ENCODE measurements at regions not wholly inside any gene's neighbourhood (a gene's known extent, or its start where the extent isn't known, plus 50 kb on each side); places are given as distances from the start of the nearest gene placed in this dataset.
"Not testable (repeated sequence)": the region's sequence is repeated elsewhere in the genome, so short reads cannot be mapped to it uniquely, and the experiment has no call there.

- no peaks in the 10 kb centered on the region for H3K9me3 ChIP-seq (ENCODE audit: control insufficient read depth, insufficient read depth, low read length)
- no peaks in the 10 kb centered on the region for H3K36me3 ChIP-seq (ENCODE audit: control insufficient read depth, insufficient read depth, low read length)
These were observed 653.1 kb downstream of the LMO4 start for GRCh38 chr1:87981810-87982209.

DNA sequence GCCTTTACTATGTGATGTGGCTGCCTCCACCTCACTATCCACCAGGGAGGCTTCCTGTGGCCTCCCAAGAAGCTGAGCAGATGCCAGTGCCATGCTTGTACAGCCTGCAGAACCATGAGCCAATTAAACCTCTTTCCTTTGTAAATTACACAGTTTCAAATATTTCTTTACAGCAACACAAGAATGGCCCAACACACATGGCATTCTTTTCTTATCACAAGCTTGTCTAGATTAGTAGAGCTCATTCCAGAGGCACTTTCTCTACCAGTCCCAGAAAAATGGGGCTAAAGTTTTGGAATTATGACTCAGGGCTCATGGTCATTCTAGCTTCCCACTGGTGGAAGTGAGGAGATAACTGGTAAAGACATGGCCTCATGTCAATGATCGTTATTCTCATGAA lies 655.2 kb downstream of the LMO4 start:
- no peak overlapping the region for H3K9ac ChIP-seq (ENCODE audit: low read depth, low read length)
- H3K36me3 ChIP-seq (ENCODE audit: control insufficient read depth, insufficient read depth, low read length), result no peaks in the 10 kb centered on the region
- no peaks in the 10 kb centered on the region for H3K9me3 ChIP-seq (ENCODE audit: control insufficient read depth, insufficient read depth, low read length)
- no peaks in the 10 kb centered on the region for H3K27me3 ChIP-seq (ENCODE audit: control insufficient read depth, insufficient read depth, low read length)
- H3K4me3 ChIP-seq (ENCODE audit: low read depth, low read length), result no peak overlapping the region
- H3K4me1 ChIP-seq (ENCODE audit: control insufficient read depth, insufficient read depth, low read length), result peaks cover 3% of the 10 kb centered on the region

More at GRCh38 chr1:87981810-87982209, 653.1 kb downstream of the LMO4 start:
- H3K4me1 ChIP-seq (ENCODE audit: control insufficient read depth, insufficient read depth, low read length), result peaks cover 3% of the 10 kb centered on the region
- H3K4me3 ChIP-seq (ENCODE audit: low read depth, low read length), result no peak overlapping the region
- H3K9ac ChIP-seq (ENCODE audit: low read depth, low read length), result no peak overlapping the region
- H3K27me3 ChIP-seq (ENCODE audit: control insufficient read depth, insufficient read depth, low read length), result no peaks in the 10 kb centered on the region

DNA sequence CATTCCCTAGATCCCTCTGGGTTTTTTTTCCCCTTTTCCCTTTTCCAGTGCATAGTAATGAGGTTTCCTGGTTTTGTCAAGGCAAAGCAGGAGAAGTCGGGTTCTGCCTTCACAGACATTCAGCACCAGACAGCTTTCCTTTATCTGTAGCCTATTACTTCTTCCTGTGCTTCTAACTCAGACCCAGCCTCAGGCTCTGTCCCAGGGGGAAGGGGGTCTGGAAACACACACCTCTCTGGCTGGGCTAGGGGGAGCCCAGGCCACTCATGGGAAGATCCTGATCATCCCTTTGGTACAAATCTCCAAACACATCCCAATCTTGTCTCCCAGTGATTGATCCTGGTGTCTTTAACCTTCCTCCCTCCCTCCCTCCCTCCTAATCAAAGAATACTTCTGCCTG lies 656.4 kb downstream of the LMO4 start:
- H3K27me3 ChIP-seq (ENCODE audit: control insufficient read depth, insufficient read depth, low read length), result no peaks in the 10 kb centered on the region
- no peak overlapping the region for H3K4me3 ChIP-seq (ENCODE audit: low read depth, low read length)
- H3K9ac ChIP-seq (ENCODE audit: low read depth, low read length), result no peak overlapping the region
- no peaks in the 10 kb centered on the region for H3K36me3 ChIP-seq (ENCODE audit: control insufficient read depth, insufficient read depth, low read length)
- H3K4me1 ChIP-seq (ENCODE audit: control insufficient read depth, insufficient read depth, low read length), result peaks cover 3% of the 10 kb centered on the region
- H3K9me3 ChIP-seq (ENCODE audit: control insufficient read depth, insufficient read depth, low read length), result no peaks in the 10 kb centered on the region

DNA sequence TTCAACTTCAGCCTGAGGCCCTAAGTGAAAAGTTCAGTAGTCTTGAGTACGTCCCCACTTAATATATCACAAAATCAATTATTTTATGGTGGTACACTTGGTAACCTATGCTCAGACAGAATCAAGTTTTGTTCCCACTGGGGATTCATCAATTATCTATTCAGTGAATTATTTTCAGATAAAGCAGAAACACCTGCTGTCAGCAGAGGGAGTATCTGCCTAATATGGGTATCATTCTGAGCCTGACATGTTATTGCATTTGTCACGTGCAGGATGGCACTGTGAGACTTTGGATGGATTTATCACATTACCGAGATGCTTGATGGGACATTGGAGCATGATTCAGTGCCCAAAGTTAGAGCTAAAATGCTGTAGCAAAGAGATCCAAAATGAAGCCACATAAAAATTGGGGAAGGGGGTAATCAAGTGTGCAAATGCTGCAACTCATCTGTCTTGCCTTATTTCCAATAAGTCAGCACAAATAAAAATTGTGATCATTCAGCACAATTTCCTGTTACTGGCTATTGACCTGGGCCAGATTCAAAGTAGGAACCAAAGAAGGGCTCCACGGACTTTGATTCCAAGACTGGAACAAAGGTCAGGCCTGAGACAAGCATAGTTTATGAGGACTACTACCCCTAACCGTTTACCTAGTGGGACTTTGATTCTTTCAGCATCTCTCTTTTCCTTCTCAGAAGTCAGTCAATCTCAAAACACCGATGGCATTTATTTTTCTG lies 657.6 kb downstream of the LMO4 start:
- no peak overlapping the region for H3K9ac ChIP-seq (ENCODE audit: low read depth, low read length)
- no peaks in the 10 kb centered on the region for H3K27me3 ChIP-seq (ENCODE audit: control insufficient read depth, insufficient read depth, low read length)

GRCh38 chr1:87989346-87989745 lies 660.7 kb downstream of the LMO4 start:
- H3K9me3 ChIP-seq (ENCODE audit: control insufficient read depth, insufficient read depth, low read length), result no peaks in the 10 kb centered on the region
- no peak overlapping the region for H3K9ac ChIP-seq (ENCODE audit: low read depth, low read length)
- H3K27me3 ChIP-seq (ENCODE audit: control insufficient read depth, insufficient read depth, low read length), result no peaks in the 10 kb centered on the region
- H3K4me1 ChIP-seq (ENCODE audit: control insufficient read depth, insufficient read depth, low read length), result no peaks in the 10 kb centered on the region
- no peaks in the 10 kb centered on the region for H3K36me3 ChIP-seq (ENCODE audit: control insufficient read depth, insufficient read depth, low read length)
- H3K4me3 ChIP-seq (ENCODE audit: low read depth, low read length), result no peak overlapping the region

More for the DNA sequence above, 657.6 kb downstream of the LMO4 start:
- Histone ChIP-seq H3K4me3 (ENCODE audit: low read depth, low read length) (no peak overlapping the region), H3K36me3 (ENCODE audit: control insufficient read depth, insufficient read depth, low read length) (no peaks in the 10 kb centered on the region), H3K4me1 (ENCODE audit: control insufficient read depth, insufficient read depth, low read length) (no peaks in the 10 kb centered on the region), H3K9me3 (ENCODE audit: control insufficient read depth, insufficient read depth, low read length) (no peaks in the 10 kb centered on the region)

DNA sequence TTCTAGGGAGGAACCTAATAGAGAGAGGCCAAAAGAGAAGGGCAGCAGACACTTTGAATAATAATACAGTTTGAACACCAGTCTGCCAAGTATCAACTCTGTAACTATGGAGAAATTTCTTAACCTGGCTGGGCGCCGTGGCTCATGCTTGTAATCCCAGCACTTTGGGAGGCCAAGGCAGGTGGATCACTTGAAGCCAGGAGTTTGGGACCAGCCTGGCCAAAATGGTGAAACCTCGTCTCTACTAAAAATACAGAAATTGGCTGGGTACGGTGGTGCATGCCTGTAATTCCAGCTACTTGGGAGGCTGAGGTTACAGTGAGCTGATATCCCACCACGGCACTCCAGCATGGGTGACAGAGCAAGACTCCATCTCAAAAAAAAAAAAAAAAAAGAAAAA lies 663.9 kb downstream of the LMO4 start:
- not testable (repeated sequence) for H3K4me1 ChIP-seq (ENCODE audit: control insufficient read depth, insufficient read depth, low read length); H3K4me3 ChIP-seq (ENCODE audit: low read depth, low read length); H3K36me3 ChIP-seq (ENCODE audit: control insufficient read depth, insufficient read depth, low read length); H3K9me3 ChIP-seq (ENCODE audit: control insufficient read depth, insufficient read depth, low read length); H3K9ac ChIP-seq (ENCODE audit: low read depth, low read length); H3K27me3 ChIP-seq (ENCODE audit: control insufficient read depth, insufficient read depth, low read length)

DNA sequence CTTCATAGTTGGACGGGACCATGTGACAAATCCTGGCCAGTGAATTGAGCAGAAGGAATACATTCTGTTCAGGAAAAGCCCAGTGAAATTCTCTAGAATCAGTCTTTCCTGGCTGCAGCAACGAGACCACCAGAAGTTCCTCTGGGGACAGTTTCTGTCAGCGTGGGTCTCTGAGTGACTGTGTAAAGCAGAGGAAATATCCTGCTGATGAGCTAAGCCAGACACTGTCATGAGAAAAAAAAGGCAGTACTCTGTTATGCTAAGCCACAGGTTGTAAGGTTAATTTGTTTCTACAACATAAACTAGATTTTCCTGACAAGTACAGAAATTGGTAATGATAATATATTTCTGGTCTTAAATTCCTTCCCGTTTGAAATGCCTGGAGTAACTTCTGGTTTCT lies 664.4 kb downstream of the LMO4 start:
- no peaks in the 10 kb centered on the region for H3K9me3 ChIP-seq (ENCODE audit: control insufficient read depth, insufficient read depth, low read length)
- H3K27me3 ChIP-seq (ENCODE audit: control insufficient read depth, insufficient read depth, low read length), result no peaks in the 10 kb centered on the region
- H3K4me3 ChIP-seq (ENCODE audit: low read depth, low read length), result no peak overlapping the region
- no peaks in the 10 kb centered on the region for H3K36me3 ChIP-seq (ENCODE audit: control insufficient read depth, insufficient read depth, low read length)
- no peak overlapping the region for H3K9ac ChIP-seq (ENCODE audit: low read depth, low read length)
- H3K4me1 ChIP-seq (ENCODE audit: control insufficient read depth, insufficient read depth, low read length), result no peaks in the 10 kb centered on the region

GRCh38 chr1:87999852-88000251 lies 671.2 kb downstream of the LMO4 start:
- H3K9ac ChIP-seq (ENCODE audit: low read depth, low read length), result no peak overlapping the region
- H3K4me1 ChIP-seq (ENCODE audit: control insufficient read depth, insufficient read depth, low read length), result no peaks in the 10 kb centered on the region
- no peaks in the 10 kb centered on the region for H3K36me3 ChIP-seq (ENCODE audit: control insufficient read depth, insufficient read depth, low read length)
- H3K9me3 ChIP-seq (ENCODE audit: control insufficient read depth, insufficient read depth, low read length), result no peaks in the 10 kb centered on the region
- H3K4me3 ChIP-seq (ENCODE audit: low read depth, low read length), result no peak overlapping the region
- H3K27me3 ChIP-seq (ENCODE audit: control insufficient read depth, insufficient read depth, low read length), result no peaks in the 10 kb centered on the region

GRCh38 chr1:88001460-88001859 lies 672.8 kb downstream of the LMO4 start:
- Histone ChIP-seq H3K36me3 (ENCODE audit: control insufficient read depth, insufficient read depth, low read length) (no peaks in the 10 kb centered on the region), H3K4me1 (ENCODE audit: control insufficient read depth, insufficient read depth, low read length) (no peaks in the 10 kb centered on the region), H3K4me3 (ENCODE audit: low read depth, low read length) (no peak overlapping the region), H3K27me3 (ENCODE audit: control insufficient read depth, insufficient read depth, low read length) (no peaks in the 10 kb centered on the region), H3K9ac (ENCODE audit: low read depth, low read length) (no peak overlapping the region), H3K9me3 (ENCODE audit: control insufficient read depth, insufficient read depth, low read length) (no peaks in the 10 kb centered on the region)

GRCh38 chr1:88003255-88003654 lies 674.6 kb downstream of the LMO4 start:
- Histone ChIP-seq H3K4me3 (ENCODE audit: low read depth, low read length) (no peak overlapping the region), H3K36me3 (ENCODE audit: control insufficient read depth, insufficient read depth, low read length) (no peaks in the 10 kb centered on the region), H3K27me3 (ENCODE audit: control insufficient read depth, insufficient read depth, low read length) (no peaks in the 10 kb centered on the region)

DNA sequence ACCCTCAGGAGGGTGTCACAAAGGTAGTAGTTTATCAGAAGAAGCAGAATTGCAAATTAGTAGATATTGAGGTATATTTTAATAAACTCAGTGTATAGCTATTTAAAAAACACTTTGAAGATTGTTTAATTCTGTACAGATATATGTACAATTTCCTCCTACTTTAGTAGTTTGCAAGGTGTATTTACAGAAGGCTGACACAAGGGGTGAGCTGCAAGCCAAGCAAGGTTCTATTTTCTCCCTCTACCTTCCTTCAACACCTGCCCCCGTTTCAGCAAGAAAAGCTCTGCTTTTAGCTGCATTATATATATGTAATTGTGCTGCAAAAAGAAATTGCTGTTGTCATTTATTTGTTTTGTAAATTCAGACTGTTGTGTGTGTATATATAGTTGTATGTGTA lies 674.2 kb upstream of the PKN2 start:
- H3K36me3 ChIP-seq (ENCODE audit: control insufficient read depth, insufficient read depth, low read length), result no peaks in the 10 kb centered on the region
- H3K9me3 ChIP-seq (ENCODE audit: control insufficient read depth, insufficient read depth, low read length), result no peaks in the 10 kb centered on the region
- no peaks in the 10 kb centered on the region for H3K4me1 ChIP-seq (ENCODE audit: control insufficient read depth, insufficient read depth, low read length)
- no peak overlapping the region for H3K4me3 ChIP-seq (ENCODE audit: low read depth, low read length)
- no peak overlapping the region for H3K9ac ChIP-seq (ENCODE audit: low read depth, low read length)
- no peaks in the 10 kb centered on the region for H3K27me3 ChIP-seq (ENCODE audit: control insufficient read depth, insufficient read depth, low read length)

More at GRCh38 chr1:88003255-88003654, 674.6 kb downstream of the LMO4 start:
- no peaks in the 10 kb centered on the region for H3K9me3 ChIP-seq (ENCODE audit: control insufficient read depth, insufficient read depth, low read length)
- no peaks in the 10 kb centered on the region for H3K4me1 ChIP-seq (ENCODE audit: control insufficient read depth, insufficient read depth, low read length)
- H3K9ac ChIP-seq (ENCODE audit: low read depth, low read length), result no peak overlapping the region

DNA sequence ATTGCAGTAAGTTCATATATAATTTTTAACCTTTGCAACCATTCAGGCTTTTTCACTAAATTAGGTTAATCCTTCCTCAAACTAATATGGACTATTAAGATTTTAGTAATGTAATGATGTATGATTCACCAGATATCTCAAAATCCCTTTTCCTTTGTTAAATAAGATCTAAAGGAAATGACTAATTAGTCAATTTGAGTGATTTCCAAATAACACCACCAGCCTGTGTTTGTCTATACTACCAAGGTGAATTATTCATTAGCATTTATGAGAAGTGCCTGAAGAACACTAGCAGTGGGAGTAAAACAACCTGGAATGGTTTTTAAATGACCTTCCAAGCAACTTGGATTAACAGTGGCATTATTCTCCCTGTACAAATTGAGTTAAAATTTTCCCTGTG lies 670.6 kb upstream of the PKN2 start:
- Histone ChIP-seq H3K9me3 (ENCODE audit: control insufficient read depth, insufficient read depth, low read length) (no peaks in the 10 kb centered on the region), H3K4me1 (ENCODE audit: control insufficient read depth, insufficient read depth, low read length) (no peaks in the 10 kb centered on the region), H3K36me3 (ENCODE audit: control insufficient read depth, insufficient read depth, low read length) (no peaks in the 10 kb centered on the region), H3K27me3 (ENCODE audit: control insufficient read depth, insufficient read depth, low read length) (no peaks in the 10 kb centered on the region), H3K4me3 (ENCODE audit: low read depth, low read length) (no peak overlapping the region), H3K9ac (ENCODE audit: low read depth, low read length) (no peak overlapping the region)
